ENCODE measurements at regions not wholly inside any gene's neighbourhood (a gene's known extent, or its start where the extent isn't known, plus 50 kb on each side); places are given as distances from the start of the nearest gene placed in this dataset.

DNA sequence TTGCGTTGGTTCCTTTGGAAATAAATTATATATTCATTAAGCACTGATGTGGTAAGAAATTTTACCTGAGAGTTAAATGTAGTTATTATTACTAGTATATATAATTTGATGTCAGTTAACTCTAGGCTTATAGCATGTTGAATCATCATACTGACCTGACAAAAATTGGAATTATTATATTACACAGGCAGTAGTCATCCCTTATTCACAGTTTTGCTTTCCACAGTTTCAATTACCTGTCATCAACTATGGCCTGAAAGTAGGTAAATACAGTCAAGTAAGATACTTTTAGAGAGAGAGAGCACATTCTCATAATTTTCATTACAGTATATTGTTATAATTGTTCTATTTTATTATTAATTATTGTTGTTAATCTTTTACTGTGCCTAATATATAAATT is 1074.7 kb downstream of the CDH11 start:
- TF ChIP-seq, protein P1, sequence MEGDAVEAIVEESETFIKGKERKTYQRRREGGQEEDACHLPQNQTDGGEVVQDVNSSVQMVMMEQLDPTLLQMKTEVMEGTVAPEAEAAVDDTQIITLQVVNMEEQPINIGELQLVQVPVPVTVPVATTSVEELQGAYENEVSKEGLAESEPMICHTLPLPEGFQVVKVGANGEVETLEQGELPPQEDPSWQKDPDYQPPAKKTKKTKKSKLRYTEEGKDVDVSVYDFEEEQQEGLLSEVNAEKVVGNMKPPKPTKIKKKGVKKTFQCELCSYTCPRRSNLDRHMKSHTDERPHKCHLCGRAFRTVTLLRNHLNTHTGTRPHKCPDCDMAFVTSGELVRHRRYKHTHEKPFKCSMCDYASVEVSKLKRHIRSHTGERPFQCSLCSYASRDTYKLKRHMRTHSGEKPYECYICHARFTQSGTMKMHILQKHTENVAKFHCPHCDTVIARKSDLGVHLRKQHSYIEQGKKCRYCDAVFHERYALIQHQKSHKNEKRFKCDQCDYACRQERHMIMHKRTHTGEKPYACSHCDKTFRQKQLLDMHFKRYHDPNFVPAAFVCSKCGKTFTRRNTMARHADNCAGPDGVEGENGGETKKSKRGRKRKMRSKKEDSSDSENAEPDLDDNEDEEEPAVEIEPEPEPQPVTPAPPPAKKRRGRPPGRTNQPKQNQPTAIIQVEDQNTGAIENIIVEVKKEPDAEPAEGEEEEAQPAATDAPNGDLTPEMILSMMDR (IDR thresholded peaks at IDR 0.05; ENCODE audit: low read depth, low read length, poor library complexity, severe bottlenecking): no peak
- no peak for TF ChIP-seq EZH2phosphoT487 (IDR thresholded peaks at IDR 0.05; ENCODE audit: borderline replicate concordance, low read length)

Data from DOHH2 (cell line).